ENCODE measurements at regions not wholly inside any gene's neighbourhood (a gene's known extent, or its start where the extent isn't known, plus 50 kb on each side); places are given as distances from the start of the nearest gene placed in this dataset.

GRCh38 chr13:26929971-26930730, 169.6 kb upstream of the GPR12 start:
- DNase-seq, result peak; percentile 73

- no peak for DNase-seq
Observed at GRCh38 chr13:26927511-26927910, 166.9 kb upstream of the GPR12 start.

GRCh38 chr13:26926371-26926770, 165.8 kb upstream of the GPR12 start:
- no peak for DNase-seq

- DNase-seq, result no peak
Observed at GRCh38 chr13:26923824-26924605, 163.4 kb upstream of the GPR12 start.

DNA sequence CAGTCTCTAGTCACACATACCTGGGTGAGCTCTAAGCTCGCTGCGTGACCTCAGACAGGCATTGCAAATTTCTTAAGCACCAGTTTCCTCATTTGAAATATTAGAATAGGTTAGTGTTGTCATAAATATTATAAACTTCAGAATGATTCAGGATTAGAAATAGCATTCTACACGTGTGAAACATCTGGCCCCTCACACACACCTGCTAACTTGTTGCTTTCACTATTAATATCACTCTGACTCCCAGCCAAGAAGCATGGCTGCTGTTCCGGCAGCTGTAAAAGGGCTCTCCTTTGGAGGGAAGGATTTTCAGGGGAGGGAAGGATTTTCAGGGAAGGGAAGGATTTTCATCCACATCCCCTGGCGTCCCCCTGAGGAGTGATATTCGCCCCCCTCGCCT, 161.3 kb upstream of the GPR12 start:
- no peak for DNase-seq

GRCh38 chr13:26920614-26921355, 160.2 kb upstream of the GPR12 start:
- DNase-seq, result no peak

DNA sequence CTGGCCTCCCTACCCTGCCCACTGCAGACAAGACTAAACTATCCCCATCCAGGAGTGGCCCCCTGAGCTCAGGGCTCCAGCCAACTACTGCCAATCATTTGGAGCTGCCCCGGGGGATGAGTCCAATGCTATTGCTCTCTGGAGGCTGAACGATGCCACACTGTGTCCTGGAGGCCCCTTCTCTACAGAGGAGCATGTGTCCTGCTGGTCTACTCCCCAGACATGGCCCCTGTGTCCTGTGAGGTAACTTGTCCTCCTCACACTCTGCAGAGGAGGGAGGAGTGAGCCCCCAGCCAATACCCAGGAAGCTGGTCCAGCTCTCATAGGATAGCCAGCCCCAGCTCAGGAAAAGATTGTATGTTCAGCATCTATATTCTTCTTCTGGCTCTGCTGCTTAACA, 159.1 kb upstream of the GPR12 start:
- DNase-seq, result no peak

GRCh38 chr13:26919311-26919710, 158.7 kb upstream of the GPR12 start:
- DNase-seq, result no peak

- DNase-seq, result no peak
Observed at GRCh38 chr13:26914624-26915023, 154.0 kb upstream of the GPR12 start.

GRCh38 chr13:26914148-26914547, 153.6 kb upstream of the GPR12 start:
- no peak for DNase-seq

GRCh38 chr13:26910754-26911465, 150.3 kb upstream of the GPR12 start:
- no peak for DNase-seq

DNA sequence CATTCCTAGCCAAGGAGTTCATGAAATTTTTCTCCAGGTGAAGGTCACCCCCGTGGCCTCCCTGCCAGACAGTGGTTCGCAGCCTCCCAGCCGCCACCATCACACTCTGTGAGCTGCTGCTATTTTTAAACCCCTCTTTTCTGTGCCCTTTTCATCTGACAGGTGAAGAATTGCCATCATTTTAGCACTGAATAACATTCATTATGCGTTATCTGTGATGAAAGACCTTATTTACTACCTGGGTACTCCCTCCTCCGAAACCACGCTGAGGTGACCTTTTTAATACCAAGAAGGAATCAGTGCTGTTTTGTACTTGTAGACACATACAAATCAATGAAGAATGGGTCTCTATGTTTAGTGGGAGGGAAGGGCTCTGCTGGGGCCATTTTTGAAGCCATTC, 148.9 kb upstream of the GPR12 start:
- no peak for DNase-seq

DNA sequence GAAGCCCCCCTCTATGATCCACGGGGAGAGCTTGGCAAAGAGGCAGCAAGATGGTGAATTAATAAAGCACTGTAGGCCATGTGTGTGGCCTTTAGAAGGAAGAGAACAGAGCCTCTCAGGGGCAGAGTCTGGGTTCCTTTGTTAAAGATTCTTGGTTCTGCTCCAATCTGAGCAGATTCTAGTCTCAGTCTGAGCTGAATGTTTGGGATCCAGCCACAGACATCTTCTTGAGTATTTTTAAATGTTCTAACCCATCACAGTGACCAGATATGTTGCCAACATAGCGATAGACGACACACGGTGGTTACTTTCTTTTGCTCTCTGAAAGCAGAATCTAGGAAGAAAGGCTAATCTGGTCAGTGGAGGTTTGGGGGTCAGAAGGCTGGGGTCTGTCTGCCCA, 147.5 kb upstream of the GPR12 start:
- no peak for DNase-seq

DNA sequence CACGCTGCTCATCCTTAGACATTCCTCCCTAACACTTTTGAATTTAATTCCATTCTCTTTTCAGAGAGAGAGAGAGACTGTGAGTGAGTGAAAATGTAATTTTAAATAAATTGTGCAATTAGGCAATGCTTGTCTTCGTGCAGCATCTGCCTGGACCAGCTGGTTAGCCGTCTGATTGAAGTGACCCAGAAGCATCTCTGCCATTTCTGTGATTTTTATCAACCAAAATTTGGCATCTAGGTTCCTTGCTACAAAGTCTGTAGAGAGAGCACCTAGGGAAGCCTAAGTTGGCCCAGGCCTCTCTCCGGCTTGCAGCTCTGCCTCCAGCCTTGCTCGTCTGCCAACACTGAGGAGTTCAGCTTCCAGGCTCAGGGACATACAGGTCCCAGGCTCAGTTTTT, 138.6 kb upstream of the GPR12 start:
- no peak for DNase-seq

DNA sequence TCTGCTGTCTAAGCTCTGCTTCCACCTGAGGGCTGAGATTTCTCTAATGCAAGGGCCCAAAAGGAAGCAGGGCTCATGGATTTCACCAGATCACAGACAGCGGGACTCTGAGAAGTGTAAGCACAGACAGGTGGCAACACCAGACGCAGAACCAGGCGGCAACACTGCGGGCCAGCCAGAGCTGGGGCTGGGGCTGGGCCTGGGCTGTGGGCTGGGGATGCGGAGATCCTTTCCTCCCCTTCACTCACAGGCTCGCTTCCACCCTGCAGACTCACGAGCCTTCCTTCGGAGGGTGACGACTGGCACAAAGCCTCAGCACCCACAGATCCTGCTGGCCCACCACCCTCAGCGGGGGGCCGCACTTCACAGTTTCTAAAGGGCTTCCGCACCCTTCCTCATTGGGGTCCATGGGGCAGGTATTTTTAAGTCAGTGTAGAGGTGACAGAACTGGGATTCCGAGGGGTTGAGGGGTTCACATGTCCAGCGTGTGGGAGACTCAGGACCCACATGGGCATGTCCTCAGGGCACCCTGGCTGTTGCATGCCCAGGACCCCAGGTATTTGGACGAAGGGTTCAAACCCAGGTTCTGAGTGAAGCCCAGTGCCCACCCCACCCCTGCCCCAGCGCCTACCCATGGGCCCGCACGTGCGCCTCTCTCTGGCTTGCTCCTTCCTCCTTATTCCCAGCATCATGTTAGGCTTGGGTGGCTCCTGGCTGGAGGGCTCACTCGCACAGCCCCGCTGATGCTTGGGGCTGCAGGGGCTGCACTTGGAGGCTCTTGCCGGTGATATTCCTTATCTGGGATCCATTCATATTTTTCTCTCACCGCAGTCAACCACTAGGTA, 137.3 kb upstream of the GPR12 start:
- no peak for DNase-seq

- no peak for DNase-seq
Observed at GRCh38 chr13:26896986-26897668, 136.5 kb upstream of the GPR12 start.

- no peak for DNase-seq
Observed at GRCh38 chr13:26895808-26896466, 135.4 kb upstream of the GPR12 start.

DNA sequence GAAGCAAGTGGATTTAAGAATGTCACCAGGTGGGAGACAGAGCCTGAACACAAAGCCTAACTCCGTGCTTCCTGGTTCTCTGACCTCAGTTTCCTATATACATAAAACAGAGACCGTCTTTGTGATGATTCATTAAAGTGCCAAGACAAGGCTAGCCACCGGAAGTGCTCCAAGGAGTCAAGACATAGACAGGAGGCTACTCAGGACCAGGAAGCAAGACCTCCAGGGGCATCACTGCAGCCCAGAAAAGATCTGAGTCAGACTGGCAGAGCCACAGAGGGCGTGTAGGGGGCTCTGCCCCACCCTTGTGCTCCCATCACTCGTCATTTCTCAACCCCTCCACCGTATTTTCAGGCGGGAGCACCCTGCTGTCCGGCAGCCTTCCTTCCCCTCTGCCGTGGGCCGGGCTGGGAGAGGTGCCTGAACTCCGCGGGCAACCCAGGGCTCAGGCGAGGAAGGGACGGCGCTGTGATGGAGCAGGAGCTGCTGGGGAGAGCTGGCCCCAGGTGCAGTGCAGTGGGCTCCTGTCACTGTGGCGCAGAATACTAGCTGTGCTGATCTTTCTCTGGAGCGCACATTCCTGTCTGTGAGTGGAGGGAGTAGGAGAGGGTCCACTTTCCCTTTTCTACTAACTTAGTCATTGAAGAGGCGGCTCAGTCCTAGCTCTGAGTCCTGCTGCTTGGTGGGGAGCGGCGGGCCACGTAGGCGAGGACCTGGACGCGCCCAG, 134.7 kb upstream of the GPR12 start:
- no peak for DNase-seq

- no peak for DNase-seq
Observed at GRCh38 chr13:26888632-26889031, 128.0 kb upstream of the GPR12 start.

DNA sequence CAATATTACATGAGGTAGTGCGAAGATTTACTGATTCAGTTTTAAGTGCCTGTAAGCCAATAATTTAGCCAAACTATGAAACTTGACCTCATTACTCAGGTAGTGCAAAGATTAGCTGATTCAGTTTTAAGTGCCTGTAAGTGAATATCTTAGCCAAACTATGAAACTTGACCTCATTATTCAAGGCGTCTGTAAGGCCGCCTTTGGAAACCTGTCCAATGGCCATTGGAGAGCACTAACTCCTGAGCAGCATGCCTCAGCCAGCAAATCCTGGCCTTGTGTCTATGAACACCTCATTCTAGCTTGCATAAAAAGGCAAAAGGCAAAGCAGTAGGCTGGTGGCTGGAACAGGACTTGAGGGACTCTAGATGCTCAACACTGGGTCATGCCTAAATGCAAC, 127.0 kb upstream of the GPR12 start:
- no peak for DNase-seq
